ENCODE measurements at regions not wholly inside any gene's neighbourhood (a gene's known extent, or its start where the extent isn't known, plus 50 kb on each side); places are given as distances from the start of the nearest gene placed in this dataset.

GRCh38 chr12:114984634-114985061 lies 300.7 kb upstream of the TBX3 start:
- H2AFZ ChIP-seq (ENCODE audit: low read length): no peak overlapping the region
- peak in 1 of 2 donors; percentile 65 for DNase-seq (ENCODE audit: low read depth in 2 of 2)
- TF ChIP-seq EZH2 (IDR thresholded peaks at IDR 0.05; ENCODE audit: low read length, missing control alignments): no peak
- no peak for TF ChIP-seq CTCF (conservative IDR thresholded peaks at IDR 0.05 in 1 of 2, IDR thresholded peaks at IDR 0.05 in 1 of 2; ENCODE audit: low read depth in 1 of 2, low read length in 2 of 2)
- no peak overlapping the region for H3K4me3 ChIP-seq (replicated peaks in 1 of 4; ENCODE audit: control extremely low read depth in 1 of 4, insufficient read depth in 1 of 4, low read depth in 3 of 4, low read length in 4 of 4)
- H3K9me3 ChIP-seq (ENCODE audit: control insufficient read depth, insufficient read depth, low read depth, low read length): no peaks in the 10 kb centered on the region
- H4K20me1 ChIP-seq (ENCODE audit: control insufficient read depth, extremely low read depth, insufficient read depth, low read length): no peaks in the 10 kb centered on the region
- no peaks in the 10 kb centered on the region for H3K36me3 ChIP-seq (ENCODE audit: control insufficient read depth, insufficient read depth, low read length)
- no peaks in the 10 kb centered on the region for H3K79me2 ChIP-seq (ENCODE audit: control insufficient read depth, insufficient read depth, low read length)
- no peaks in the 10 kb centered on the region for H3K27me3 ChIP-seq (ENCODE audit: control insufficient read depth, insufficient read depth, low read length)
- no peak overlapping the region for H3K27ac ChIP-seq (ENCODE audit: insufficient read depth, low read length)
- no peaks in the 10 kb centered on the region for H3K4me1 ChIP-seq (ENCODE audit: control insufficient read depth, extremely low read depth, insufficient read depth, low read length)
- no peak overlapping the region for H3K4me2 ChIP-seq (ENCODE audit: extremely low read depth, insufficient read depth, low read length)
- H3K9ac ChIP-seq (ENCODE audit: insufficient read depth, low read length): no peak overlapping the region

GRCh38 chr12:114982760-114983159 lies 298.8 kb upstream of the TBX3 start:
- Histone ChIP-seq H3K4me2 (ENCODE audit: extremely low read depth, insufficient read depth, low read length) (no peak overlapping the region), H3K27me3 (ENCODE audit: control insufficient read depth, insufficient read depth, low read length) (no peaks in the 10 kb centered on the region), H4K20me1 (ENCODE audit: control insufficient read depth, extremely low read depth, insufficient read depth, low read length) (no peaks in the 10 kb centered on the region), H3K4me3 (replicated peaks in 1 of 4; ENCODE audit: control extremely low read depth in 1 of 4, insufficient read depth in 1 of 4, low read depth in 3 of 4, low read length in 4 of 4) (no peak overlapping the region), H2AFZ (ENCODE audit: low read length) (no peak overlapping the region), H3K9me3 (ENCODE audit: control insufficient read depth, insufficient read depth, low read depth, low read length) (no peaks in the 10 kb centered on the region), H3K79me2 (ENCODE audit: control insufficient read depth, insufficient read depth, low read length) (no peaks in the 10 kb centered on the region), H3K36me3 (ENCODE audit: control insufficient read depth, insufficient read depth, low read length) (no peaks in the 10 kb centered on the region), H3K9ac (ENCODE audit: insufficient read depth, low read length) (no peak overlapping the region), H3K27ac (ENCODE audit: insufficient read depth, low read length) (no peak overlapping the region), H3K4me1 (ENCODE audit: control insufficient read depth, extremely low read depth, insufficient read depth, low read length) (no peaks in the 10 kb centered on the region)
- TF ChIP-seq CTCF (conservative IDR thresholded peaks at IDR 0.05 in 1 of 2, IDR thresholded peaks at IDR 0.05 in 1 of 2; ENCODE audit: low read depth in 1 of 2, low read length in 2 of 2) (no peak), EZH2 (IDR thresholded peaks at IDR 0.05; ENCODE audit: low read length, missing control alignments) (no peak)
- peak in 1 of 2 donors; percentile 24 for DNase-seq (ENCODE audit: low read depth in 2 of 2)

- no peak overlapping the region for H3K27ac ChIP-seq (ENCODE audit: insufficient read depth, low read length)
Observed at GRCh38 chr12:114981036-114981435, 297.1 kb upstream of the TBX3 start.

More at GRCh38 chr12:114981036-114981435, 297.1 kb upstream of the TBX3 start:
- no peaks in the 10 kb centered on the region for H3K27me3 ChIP-seq (ENCODE audit: control insufficient read depth, insufficient read depth, low read length)
- no peak overlapping the region for H3K9ac ChIP-seq (ENCODE audit: insufficient read depth, low read length)
- H3K4me3 ChIP-seq (replicated peaks in 1 of 4; ENCODE audit: control extremely low read depth in 1 of 4, insufficient read depth in 1 of 4, low read depth in 3 of 4, low read length in 4 of 4): no peak overlapping the region
- TF ChIP-seq EZH2 (IDR thresholded peaks at IDR 0.05; ENCODE audit: low read length, missing control alignments): no peak
- H3K9me3 ChIP-seq (ENCODE audit: control insufficient read depth, insufficient read depth, low read depth, low read length): no peaks in the 10 kb centered on the region
- H4K20me1 ChIP-seq (ENCODE audit: control insufficient read depth, extremely low read depth, insufficient read depth, low read length): no peaks in the 10 kb centered on the region
- peaks cover 3% of the 10 kb centered on the region for H3K4me1 ChIP-seq (ENCODE audit: control insufficient read depth, extremely low read depth, insufficient read depth, low read length)
- peak in 1 of 2 donors; percentile 27 for DNase-seq (ENCODE audit: low read depth in 2 of 2)
- no peak overlapping the region for H3K4me2 ChIP-seq (ENCODE audit: extremely low read depth, insufficient read depth, low read length)
- no peaks in the 10 kb centered on the region for H3K79me2 ChIP-seq (ENCODE audit: control insufficient read depth, insufficient read depth, low read length)
- no peaks in the 10 kb centered on the region for H3K36me3 ChIP-seq (ENCODE audit: control insufficient read depth, insufficient read depth, low read length)
- no peak overlapping the region for H2AFZ ChIP-seq (ENCODE audit: low read length)

Measured in fibroblast of lung (primary cell).